ENCODE measurements at regions not wholly inside any gene's neighbourhood (a gene's known extent, or its start where the extent isn't known, plus 50 kb on each side); places are given as distances from the start of the nearest gene placed in this dataset.

- H3K27ac ChIP-seq: no peak overlapping the region
- no peak for ATAC-seq (ENCODE audit: insufficient number of reproducible peaks, low FRiP score, low read depth)
- H3K27me3 ChIP-seq (replicated peaks; ENCODE audit: insufficient read depth): no peaks in the 10 kb centered on the region
- H3K4me3 ChIP-seq: no peak overlapping the region
- TF ChIP-seq CTCF (IDR thresholded peaks at IDR 0.05): no peak
- no peaks in the 10 kb centered on the region for H3K9me3 ChIP-seq
- DNase-seq (ENCODE audit: low spot score): no peak
- no peaks in the 10 kb centered on the region for H3K36me3 ChIP-seq
- H3K4me1 ChIP-seq (ENCODE audit: control insufficient read depth in 1 of 2, low read depth in 2 of 2): peaks cover 0 to 5% of the 10 kb centered on the region in 2 donors
These were observed 620.1 kb upstream of the ADAMTS5 start for GRCh38 chr21:27586986-27587385.

GRCh38 chr21:27586326-27586725 lies 619.4 kb upstream of the ADAMTS5 start:
- ATAC-seq (ENCODE audit: insufficient number of reproducible peaks, low FRiP score, low read depth) (no peak), DNase-seq (ENCODE audit: low spot score) (no peak)
- peaks cover 0 to 5% of the 10 kb centered on the region in 2 donors for H3K4me1 ChIP-seq (ENCODE audit: control insufficient read depth in 1 of 2, low read depth in 2 of 2)
- no peaks in the 10 kb centered on the region for H3K36me3 ChIP-seq
- no peaks in the 10 kb centered on the region for H3K27me3 ChIP-seq (replicated peaks; ENCODE audit: insufficient read depth)
- TF ChIP-seq CTCF (IDR thresholded peaks at IDR 0.05): no peak
- H3K27ac ChIP-seq: no peak overlapping the region
- no peaks in the 10 kb centered on the region for H3K9me3 ChIP-seq
- no peak overlapping the region for H3K4me3 ChIP-seq

- Histone ChIP-seq H3K4me3 (no peak overlapping the region), H3K4me1 (ENCODE audit: control insufficient read depth in 1 of 2, low read depth in 2 of 2) (peaks cover 0 to 5% of the 10 kb centered on the region in 2 donors), H3K27me3 (replicated peaks; ENCODE audit: insufficient read depth) (no peaks in the 10 kb centered on the region), H3K36me3 (no peaks in the 10 kb centered on the region), H3K27ac (no peak overlapping the region), H3K9me3 (no peaks in the 10 kb centered on the region)
- DNase-seq (ENCODE audit: low spot score): no peak
- no peak for TF ChIP-seq CTCF (IDR thresholded peaks at IDR 0.05)
- no peak for ATAC-seq (ENCODE audit: insufficient number of reproducible peaks, low FRiP score, low read depth)
These were observed 617.4 kb upstream of the ADAMTS5 start for GRCh38 chr21:27584256-27584655.

- Histone ChIP-seq H3K9me3 (no peaks in the 10 kb centered on the region), H3K4me3 (no peak overlapping the region), H3K27me3 (replicated peaks; ENCODE audit: insufficient read depth) (no peaks in the 10 kb centered on the region), H3K36me3 (no peaks in the 10 kb centered on the region), H3K27ac (no peak overlapping the region), H3K4me1 (ENCODE audit: control insufficient read depth in 1 of 2, low read depth in 2 of 2) (peaks cover 0 to 5% of the 10 kb centered on the region in 2 donors)
- DNase-seq (ENCODE audit: low spot score): no peak
- no peak for TF ChIP-seq CTCF (IDR thresholded peaks at IDR 0.05)
- no peak for ATAC-seq (ENCODE audit: insufficient number of reproducible peaks, low FRiP score, low read depth)
These were observed 616.1 kb upstream of the ADAMTS5 start for GRCh38 chr21:27582948-27583430.

- Histone ChIP-seq H3K27ac (no peak overlapping the region), H3K36me3 (no peaks in the 10 kb centered on the region), H3K27me3 (replicated peaks; ENCODE audit: insufficient read depth) (no peaks in the 10 kb centered on the region), H3K9me3 (no peaks in the 10 kb centered on the region), H3K4me3 (no peak overlapping the region), H3K4me1 (ENCODE audit: control insufficient read depth in 1 of 2, low read depth in 2 of 2) (peaks cover 0 to 5% of the 10 kb centered on the region in 2 donors)
- no peak for TF ChIP-seq CTCF (IDR thresholded peaks at IDR 0.05)
- ATAC-seq (ENCODE audit: insufficient number of reproducible peaks, low FRiP score, low read depth) (no peak), DNase-seq (ENCODE audit: low spot score) (no peak)
These were observed 615.5 kb upstream of the ADAMTS5 start for GRCh38 chr21:27582246-27582947.

Data from thoracic aorta (tissue), 2 donors.